ENCODE measurements at regions not wholly inside any gene's neighbourhood (a gene's known extent, or its start where the extent isn't known, plus 50 kb on each side); places are given as distances from the start of the nearest gene placed in this dataset.

- DNase-seq (ENCODE audit: insufficient read length, low spot score) (no peak), FAIRE-seq (no peak)
- TF ChIP-seq PAX5 (IDR thresholded peaks at IDR 0.05; ENCODE audit: insufficient read depth, low read length, severe bottlenecking) (no peak), POLR2A (IDR thresholded peaks at IDR 0.05; ENCODE audit: low read depth, low read length) (no peak), SPI1 (IDR thresholded peaks at IDR 0.05; ENCODE audit: low read depth, low read length) (no peak), TAF1 (IDR thresholded peaks at IDR 0.05; ENCODE audit: low read depth, low read length) (no peak), POLR2AphosphoS5 (IDR thresholded peaks at IDR 0.05; ENCODE audit: low read depth, low read length) (no peak), POU2F2 (IDR thresholded peaks at IDR 0.05; ENCODE audit: low read depth, low read length) (no peak)
These were observed 101.0 kb upstream of the NHSL1 start for GRCh38 chr6:138600261-138600660.

DNA sequence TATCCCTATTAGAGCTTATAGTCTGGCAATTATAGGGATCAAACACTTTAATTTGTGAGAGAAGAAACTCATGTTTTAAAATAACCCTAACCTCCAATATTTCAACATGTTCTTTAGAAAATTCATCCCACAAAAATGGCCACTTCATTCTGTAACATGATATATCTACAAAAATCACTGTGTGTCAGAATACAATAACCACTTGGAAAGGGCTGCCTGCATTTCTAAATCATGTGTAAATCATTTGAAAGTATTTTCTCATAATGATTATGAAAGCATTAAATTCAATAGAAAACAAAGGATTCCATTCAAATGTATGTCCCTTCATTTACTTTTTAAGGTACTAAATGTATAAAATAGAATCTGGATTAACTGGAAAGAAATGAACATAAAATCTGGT is 101.4 kb upstream of the NHSL1 start:
- no peak for TF ChIP-seq POU2F2 (IDR thresholded peaks at IDR 0.05; ENCODE audit: low read depth, low read length)
- no peak for TF ChIP-seq POLR2AphosphoS5 (IDR thresholded peaks at IDR 0.05; ENCODE audit: low read depth, low read length)
- TF ChIP-seq TAF1 (IDR thresholded peaks at IDR 0.05; ENCODE audit: low read depth, low read length): no peak
- TF ChIP-seq PAX5 (IDR thresholded peaks at IDR 0.05; ENCODE audit: insufficient read depth, low read length, severe bottlenecking): no peak
- no peak for TF ChIP-seq SPI1 (IDR thresholded peaks at IDR 0.05; ENCODE audit: low read depth, low read length)
- no peak for TF ChIP-seq POLR2A (IDR thresholded peaks at IDR 0.05; ENCODE audit: low read depth, low read length)
- FAIRE-seq: no peak
- DNase-seq (ENCODE audit: insufficient read length, low spot score): no peak

DNA sequence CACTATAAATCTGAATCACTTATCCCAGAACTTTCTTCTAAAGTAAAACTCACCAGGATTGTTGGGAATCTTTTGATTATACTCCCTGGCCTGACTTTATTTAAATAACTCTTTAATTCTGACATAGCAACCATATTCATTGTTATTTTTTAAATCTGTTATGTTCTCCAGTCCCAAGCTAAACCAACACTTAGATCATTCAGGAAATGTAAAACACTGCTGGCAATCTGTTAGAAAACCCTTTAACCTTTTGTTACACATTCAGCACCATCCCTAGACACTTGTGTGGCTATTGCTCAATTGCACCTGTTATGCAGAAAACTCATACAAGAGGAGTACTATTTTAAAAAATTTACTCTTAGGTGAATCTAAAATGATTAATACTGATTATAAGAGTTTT is 101.8 kb upstream of the NHSL1 start:
- TF ChIP-seq POLR2A (IDR thresholded peaks at IDR 0.05; ENCODE audit: low read depth, low read length) (no peak), SPI1 (IDR thresholded peaks at IDR 0.05; ENCODE audit: low read depth, low read length) (no peak), PAX5 (IDR thresholded peaks at IDR 0.05; ENCODE audit: insufficient read depth, low read length, severe bottlenecking) (no peak), POLR2AphosphoS5 (IDR thresholded peaks at IDR 0.05; ENCODE audit: low read depth, low read length) (no peak), POU2F2 (IDR thresholded peaks at IDR 0.05; ENCODE audit: low read depth, low read length) (no peak), TAF1 (IDR thresholded peaks at IDR 0.05; ENCODE audit: low read depth, low read length) (no peak)
- FAIRE-seq (no peak), DNase-seq (ENCODE audit: insufficient read length, low spot score) (no peak)

- FAIRE-seq: no peak
- no peak for DNase-seq (ENCODE audit: insufficient read length, low spot score)
- TF ChIP-seq TAF1 (IDR thresholded peaks at IDR 0.05; ENCODE audit: low read depth, low read length): no peak
- no peak for TF ChIP-seq SPI1 (IDR thresholded peaks at IDR 0.05; ENCODE audit: low read depth, low read length)
- TF ChIP-seq POLR2A (IDR thresholded peaks at IDR 0.05; ENCODE audit: low read depth, low read length): no peak
- TF ChIP-seq PAX5 (IDR thresholded peaks at IDR 0.05; ENCODE audit: insufficient read depth, low read length, severe bottlenecking): no peak
- no peak for TF ChIP-seq POU2F2 (IDR thresholded peaks at IDR 0.05; ENCODE audit: low read depth, low read length)
- TF ChIP-seq POLR2AphosphoS5 (IDR thresholded peaks at IDR 0.05; ENCODE audit: low read depth, low read length): no peak
These were observed 106.7 kb upstream of the NHSL1 start for GRCh38 chr6:138605958-138606357.

- TF ChIP-seq PAX5 (IDR thresholded peaks at IDR 0.05; ENCODE audit: insufficient read depth, low read length, severe bottlenecking) (no peak), POLR2A (IDR thresholded peaks at IDR 0.05; ENCODE audit: low read depth, low read length) (no peak), TAF1 (IDR thresholded peaks at IDR 0.05; ENCODE audit: low read depth, low read length) (no peak), SPI1 (IDR thresholded peaks at IDR 0.05; ENCODE audit: low read depth, low read length) (no peak), POU2F2 (IDR thresholded peaks at IDR 0.05; ENCODE audit: low read depth, low read length) (no peak), POLR2AphosphoS5 (IDR thresholded peaks at IDR 0.05; ENCODE audit: low read depth, low read length) (no peak)
- no peak for DNase-seq (ENCODE audit: insufficient read length, low spot score)
These were observed 108.5 kb upstream of the NHSL1 start for GRCh38 chr6:138607478-138608433.

GRCh38 chr6:138608896-138609295 is 109.6 kb upstream of the NHSL1 start:
- DNase-seq (ENCODE audit: insufficient read length, low spot score) (no peak), FAIRE-seq (no peak)
- TF ChIP-seq TAF1 (IDR thresholded peaks at IDR 0.05; ENCODE audit: low read depth, low read length): no peak
- no peak for TF ChIP-seq POLR2A (IDR thresholded peaks at IDR 0.05; ENCODE audit: low read depth, low read length)
- TF ChIP-seq POU2F2 (IDR thresholded peaks at IDR 0.05; ENCODE audit: low read depth, low read length): no peak
- TF ChIP-seq PAX5 (IDR thresholded peaks at IDR 0.05; ENCODE audit: insufficient read depth, low read length, severe bottlenecking): no peak
- no peak for TF ChIP-seq SPI1 (IDR thresholded peaks at IDR 0.05; ENCODE audit: low read depth, low read length)
- no peak for TF ChIP-seq POLR2AphosphoS5 (IDR thresholded peaks at IDR 0.05; ENCODE audit: low read depth, low read length)

More at GRCh38 chr6:138607478-138608433, 108.5 kb upstream of the NHSL1 start:
- no peak for FAIRE-seq

DNA sequence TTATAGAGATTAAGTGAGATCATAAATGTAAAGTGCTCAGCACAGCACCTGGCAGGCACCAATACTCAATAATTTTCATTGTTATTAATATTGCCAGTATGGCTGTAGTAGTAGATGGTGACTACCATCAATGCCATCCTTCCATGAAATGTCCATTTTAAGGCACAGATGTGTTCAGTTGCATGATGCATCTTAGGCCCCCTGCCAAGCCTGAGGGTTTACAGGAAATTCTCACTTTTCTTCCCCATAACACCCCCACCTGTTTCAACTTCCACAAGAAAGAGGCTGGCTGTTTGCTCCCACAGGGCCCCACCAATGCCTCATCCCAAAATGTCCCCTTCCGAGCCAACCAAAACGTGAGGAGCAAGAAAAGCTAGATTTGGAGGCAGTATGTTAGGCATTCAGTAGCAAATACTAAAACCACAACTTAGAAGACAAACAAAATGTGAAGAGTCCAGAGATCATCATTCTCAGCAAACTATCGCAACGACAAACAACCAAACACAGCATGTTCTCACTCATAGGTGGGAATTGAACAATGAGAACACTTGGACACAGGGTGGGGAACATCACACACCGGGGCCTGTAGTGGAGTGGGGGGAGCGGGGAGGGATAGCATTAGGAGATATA is 110.6 kb upstream of the NHSL1 start:
- TF ChIP-seq POLR2A (IDR thresholded peaks at IDR 0.05; ENCODE audit: low read depth, low read length): no peak
- TF ChIP-seq POU2F2 (IDR thresholded peaks at IDR 0.05; ENCODE audit: low read depth, low read length): no peak
- TF ChIP-seq PAX5 (IDR thresholded peaks at IDR 0.05; ENCODE audit: insufficient read depth, low read length, severe bottlenecking): no peak
- no peak for TF ChIP-seq SPI1 (IDR thresholded peaks at IDR 0.05; ENCODE audit: low read depth, low read length)
- no peak for TF ChIP-seq POLR2AphosphoS5 (IDR thresholded peaks at IDR 0.05; ENCODE audit: low read depth, low read length)
- no peak for TF ChIP-seq TAF1 (IDR thresholded peaks at IDR 0.05; ENCODE audit: low read depth, low read length)
- no peak for FAIRE-seq
- DNase-seq (ENCODE audit: insufficient read length, low spot score): no peak

- DNase-seq (ENCODE audit: insufficient read length, low spot score) (no peak), FAIRE-seq (no peak)
- TF ChIP-seq PAX5 (IDR thresholded peaks at IDR 0.05; ENCODE audit: insufficient read depth, low read length, severe bottlenecking): no peak
- no peak for TF ChIP-seq SPI1 (IDR thresholded peaks at IDR 0.05; ENCODE audit: low read depth, low read length)
- no peak for TF ChIP-seq POU2F2 (IDR thresholded peaks at IDR 0.05; ENCODE audit: low read depth, low read length)
- no peak for TF ChIP-seq POLR2AphosphoS5 (IDR thresholded peaks at IDR 0.05; ENCODE audit: low read depth, low read length)
- TF ChIP-seq POLR2A (IDR thresholded peaks at IDR 0.05; ENCODE audit: low read depth, low read length): no peak
- no peak for TF ChIP-seq TAF1 (IDR thresholded peaks at IDR 0.05; ENCODE audit: low read depth, low read length)
These were observed 111.5 kb upstream of the NHSL1 start for GRCh38 chr6:138610816-138611215.

- TF ChIP-seq POU2F2 (IDR thresholded peaks at IDR 0.05; ENCODE audit: low read depth, low read length) (no peak), POLR2A (IDR thresholded peaks at IDR 0.05; ENCODE audit: low read depth, low read length) (no peak), TAF1 (IDR thresholded peaks at IDR 0.05; ENCODE audit: low read depth, low read length) (no peak), PAX5 (IDR thresholded peaks at IDR 0.05; ENCODE audit: insufficient read depth, low read length, severe bottlenecking) (no peak), SPI1 (IDR thresholded peaks at IDR 0.05; ENCODE audit: low read depth, low read length) (no peak), POLR2AphosphoS5 (IDR thresholded peaks at IDR 0.05; ENCODE audit: low read depth, low read length) (no peak)
- FAIRE-seq: no peak
- DNase-seq (ENCODE audit: insufficient read length, low spot score): no peak
These were observed 114.9 kb upstream of the NHSL1 start for GRCh38 chr6:138614151-138614550.
